MCF 10A (cell line): ENCODE measurements at regions not wholly inside any gene's neighbourhood (a gene's known extent, or its start where the extent isn't known, plus 50 kb on each side); places are given as distances from the start of the nearest gene placed in this dataset.
A peak's percentile ranks its signal among the peaks of the same experiment; 100 is the strongest.

Experiments
- BruUV-seq: library from RNA; stranded (reverse); fragments of 400-500 nt; replicated peaks from 2 replicates; lab custom pipeline; 2021; lab: Mats Ljungman, UMichigan
- CTCF ChIA-PET: fragments of 300-600 bp; sonication (Branson Sonifier 250); formaldehyde crosslinking; extraction: SDS; loops from one replicate; lab custom pipeline; 2021; ENCODE audit warnings: antibody characterized with exemption, inconsistent platforms; lab: Yijun Ruan, JAX
- POLR2A ChIA-PET: fragments of 300-600, 350-650 bp; sonication (Branson Sonifier 250); formaldehyde crosslinking; extraction: SDS; loops from one replicate; lab custom pipeline; 2020; ENCODE audit warnings: antibody characterized with exemption, inconsistent platforms; lab: Yijun Ruan, JAX
- DNase-seq: peaks from one replicate; pipeline ENCODE4 v3.0.0-alpha.2; 2018; ENCODE audit not compliant: unreplicated experiment
- H3K27ac Mint-ChIP-seq: one replicate; pipeline ENCODE4 v1.8.0; 2022; ENCODE audit warnings: mild to moderate bottlenecking, low read depth, mixed read lengths; ENCODE audit not compliant: unreplicated experiment
- H3K27me3 Mint-ChIP-seq: one replicate; pipeline ENCODE4 v1.8.0; 2022; ENCODE audit warnings: mixed read lengths; ENCODE audit not compliant: insufficient read depth, unreplicated experiment
- H3K36me3 Mint-ChIP-seq: one replicate; pipeline ENCODE4 v1.8.0; 2022; ENCODE audit warnings: mild to moderate bottlenecking, moderate library complexity, mixed read lengths; ENCODE audit not compliant: insufficient read depth, unreplicated experiment
- H3K4me1 Mint-ChIP-seq: one replicate; pipeline ENCODE4 v1.8.0; 2022; ENCODE audit warnings: mixed read lengths; ENCODE audit not compliant: insufficient read depth, unreplicated experiment
- H3K4me3 Mint-ChIP-seq: one replicate; pipeline ENCODE4 v1.8.0; 2022; ENCODE audit warnings: mild to moderate bottlenecking, moderate library complexity, mixed read lengths; ENCODE audit not compliant: unreplicated experiment
- H3K9me3 Mint-ChIP-seq: one replicate; pipeline ENCODE4 v1.8.0; 2022; ENCODE audit warnings: mixed read lengths; ENCODE audit not compliant: unreplicated experiment
- intact Hi-C: fragments of 100-400 bp; cut with micrococcal nuclease; formaldehyde crosslinking; loops from 2 replicates; pipeline ENCODE4 v1.14.1; 2022
- TF ChIP-seq, protein P1 (sequence below): fragments of 200-600 bp; IDR thresholded peaks from one replicate; pipeline ENCODE4 v1.8.0; 2022; ENCODE audit warnings: antibody characterized with exemption, mild to moderate bottlenecking; ENCODE audit not compliant: unreplicated experiment

GRCh38 chr1:159641221-159641620, 53.6 kb downstream of the APCS start:
- TF ChIP-seq, protein P1, sequence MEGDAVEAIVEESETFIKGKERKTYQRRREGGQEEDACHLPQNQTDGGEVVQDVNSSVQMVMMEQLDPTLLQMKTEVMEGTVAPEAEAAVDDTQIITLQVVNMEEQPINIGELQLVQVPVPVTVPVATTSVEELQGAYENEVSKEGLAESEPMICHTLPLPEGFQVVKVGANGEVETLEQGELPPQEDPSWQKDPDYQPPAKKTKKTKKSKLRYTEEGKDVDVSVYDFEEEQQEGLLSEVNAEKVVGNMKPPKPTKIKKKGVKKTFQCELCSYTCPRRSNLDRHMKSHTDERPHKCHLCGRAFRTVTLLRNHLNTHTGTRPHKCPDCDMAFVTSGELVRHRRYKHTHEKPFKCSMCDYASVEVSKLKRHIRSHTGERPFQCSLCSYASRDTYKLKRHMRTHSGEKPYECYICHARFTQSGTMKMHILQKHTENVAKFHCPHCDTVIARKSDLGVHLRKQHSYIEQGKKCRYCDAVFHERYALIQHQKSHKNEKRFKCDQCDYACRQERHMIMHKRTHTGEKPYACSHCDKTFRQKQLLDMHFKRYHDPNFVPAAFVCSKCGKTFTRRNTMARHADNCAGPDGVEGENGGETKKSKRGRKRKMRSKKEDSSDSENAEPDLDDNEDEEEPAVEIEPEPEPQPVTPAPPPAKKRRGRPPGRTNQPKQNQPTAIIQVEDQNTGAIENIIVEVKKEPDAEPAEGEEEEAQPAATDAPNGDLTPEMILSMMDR = no peak
- no peak overlapping the region for H3K27ac Mint-ChIP-seq
- POLR2A ChIA-PET = no interaction called here
- intact Hi-C loops = no loop called here
- CTCF ChIA-PET = interaction anchor here (0.6 kb wide), 1 partner anchor 511 kb away, joined by 4 read pairs; no protein-coding TSS in a partner anchor
- H3K4me3 Mint-ChIP-seq = no peak overlapping the region
- BruUV-seq = no TSS peak
- no peaks in the 10 kb centered on the region for H3K27me3 Mint-ChIP-seq
- H3K9me3 Mint-ChIP-seq = peaks cover 16% of the 10 kb centered on the region
- peaks cover 6% of the 10 kb centered on the region for H3K4me1 Mint-ChIP-seq
- no peak for DNase-seq
- H3K36me3 Mint-ChIP-seq = no peaks in the 10 kb centered on the region

GRCh38 chr1:159646687-159647086, 59.1 kb downstream of the APCS start:
- Mint-ChIP-seq H3K27me3 (no peaks in the 10 kb centered on the region), H3K36me3 (no peaks in the 10 kb centered on the region), H3K9me3 (peaks cover 16% of the 10 kb centered on the region), H3K27ac (no peak overlapping the region), H3K4me1 (peaks cover 6% of the 10 kb centered on the region), H3K4me3 (no peak overlapping the region)
- no peak for DNase-seq
- no TSS peak for BruUV-seq
- ChIA-PET CTCF (interaction anchor here (0.6 to 1.0 kb wide), 3 partner anchors 152 to 515 kb away, joined by 3 read pairs; no protein-coding TSS in a partner anchor), POLR2A (no interaction called here)
- intact Hi-C loops = no loop called here
- TF ChIP-seq, protein P1 = no peak

DNA sequence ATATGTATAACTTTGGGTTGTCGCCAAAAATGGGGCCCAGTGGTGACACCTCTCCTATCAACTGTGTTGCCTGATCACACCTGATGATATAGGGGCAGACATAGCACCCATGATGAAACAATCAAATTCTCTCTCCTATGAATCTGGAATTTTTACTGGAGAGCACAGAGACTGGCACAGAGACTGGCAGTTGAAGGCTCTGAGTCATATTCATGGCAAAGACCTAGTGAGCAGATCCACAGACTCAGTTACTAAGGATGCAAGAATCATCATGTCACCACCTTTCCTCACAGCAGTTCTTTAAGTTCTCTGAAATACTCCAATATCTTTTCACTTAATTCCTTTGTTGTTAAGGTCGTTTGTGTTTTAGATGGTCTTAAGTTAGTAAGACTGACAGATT, 60.0 kb downstream of the APCS start:
- intact Hi-C loops = no loop called here
- DNase-seq = peak; percentile 29
- Mint-ChIP-seq H3K4me3 (no peak overlapping the region), H3K9me3 (peaks cover 14% of the 10 kb centered on the region), H3K36me3 (no peaks in the 10 kb centered on the region), H3K27ac (no peak overlapping the region), H3K4me1 (peaks cover 12% of the 10 kb centered on the region), H3K27me3 (no peaks in the 10 kb centered on the region)
- ChIA-PET POLR2A (no interaction called here), CTCF (interaction anchor here (0.7 kb wide), 1 partner anchor 434 kb away, joined by 4 read pairs; no protein-coding TSS in a partner anchor)
- TF ChIP-seq, protein P1 = no peak
- BruUV-seq = no TSS peak

DNA sequence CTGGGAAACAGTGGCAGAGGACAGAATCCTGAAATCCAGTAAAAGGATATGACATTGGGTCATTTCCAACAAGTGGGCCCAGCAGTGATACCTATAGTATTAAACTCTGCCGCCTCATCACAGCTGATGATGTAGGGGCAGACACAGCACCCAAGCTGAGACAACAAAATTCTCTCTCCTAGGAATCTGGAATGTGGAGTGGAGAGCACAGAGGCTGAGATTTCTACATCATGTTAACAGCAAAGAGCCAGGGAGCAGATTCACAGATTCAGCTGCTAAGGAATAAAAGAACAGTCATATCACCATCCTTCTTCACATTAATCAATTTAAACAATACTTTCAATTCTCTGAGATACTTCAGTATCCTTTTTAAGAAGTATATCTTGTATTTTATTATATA, 61.9 kb downstream of the CRP start:
- CTCF ChIA-PET = interaction anchor here (0.6 to 1.1 kb wide), 3 partner anchors 124 to 527 kb away, joined by 3 to 4 read pairs (median 3); no protein-coding TSS in a partner anchor
- Mint-ChIP-seq H3K4me1 (peaks cover 12% of the 10 kb centered on the region), H3K9me3 (no peaks in the 10 kb centered on the region), H3K27me3 (no peaks in the 10 kb centered on the region), H3K27ac (no peak overlapping the region), H3K4me3 (no peak overlapping the region), H3K36me3 (no peaks in the 10 kb centered on the region)
- POLR2A ChIA-PET = interaction anchor here (1.2 kb wide), 1 partner anchor 173 kb away, joined by 3 read pairs; no protein-coding TSS in a partner anchor
- no TSS peak for BruUV-seq
- TF ChIP-seq, protein P1 = no peak
- intact Hi-C loops = no loop called here
- DNase-seq = no peak
